GM18502 (cell line): ENCODE measurements at regions not wholly inside any gene's neighbourhood (a gene's known extent, or its start where the extent isn't known, plus 50 kb on each side); places are given as distances from the start of the nearest gene placed in this dataset.

Experiments
- ATAC-seq: cut with Tn5 transposase; IDR thresholded peaks from one replicate; pipeline ENCODE4 v1.9.1; 2021; ENCODE audit warnings: mild to moderate bottlenecking; ENCODE audit not compliant: unreplicated experiment, poor library complexity

GRCh38 chr20:39904476-39905112 lies 784.4 kb downstream of the MAFB start:
- no peak for ATAC-seq

GRCh38 chr20:39903806-39904465 lies 785.1 kb downstream of the MAFB start:
- ATAC-seq = no peak

- ATAC-seq = no peak
Observed at GRCh38 chr20:39899881-39900280, 789.2 kb downstream of the MAFB start.

GRCh38 chr20:39898467-39898852 lies 790.6 kb downstream of the MAFB start:
- ATAC-seq = no peak

- ATAC-seq = no peak
Observed at GRCh38 chr20:39897781-39898466, 791.1 kb downstream of the MAFB start.

- no peak for ATAC-seq
Observed at GRCh38 chr20:39897058-39897457, 792.0 kb downstream of the MAFB start.

- no peak for ATAC-seq
Observed at GRCh38 chr20:39894067-39894466, 795.0 kb downstream of the MAFB start.

- ATAC-seq = no peak
Observed at GRCh38 chr20:39893003-39893685, 795.9 kb downstream of the MAFB start.

GRCh38 chr20:39890697-39891096 lies 798.3 kb downstream of the MAFB start:
- ATAC-seq = no peak

GRCh38 chr20:39888310-39888709 lies 800.7 kb downstream of the MAFB start:
- no peak for ATAC-seq

GRCh38 chr20:39886650-39887190 lies 802.3 kb downstream of the MAFB start:
- ATAC-seq = no peak

- no peak for ATAC-seq
Observed at GRCh38 chr20:39885975-39886649, 802.9 kb downstream of the MAFB start.

- no peak for ATAC-seq
Observed at GRCh38 chr20:39882806-39883205, 806.2 kb downstream of the MAFB start.

- ATAC-seq = no peak
Observed at GRCh38 chr20:39880890-39881289, 808.1 kb downstream of the MAFB start.

- ATAC-seq = no peak
Observed at GRCh38 chr20:39879296-39879695, 809.7 kb downstream of the MAFB start.

GRCh38 chr20:39878809-39879208 lies 810.2 kb downstream of the MAFB start:
- ATAC-seq = no peak

- no peak for ATAC-seq
Observed at GRCh38 chr20:39878320-39878719, 810.7 kb downstream of the MAFB start.

- ATAC-seq = no peak
Observed at GRCh38 chr20:39877788-39878187, 811.2 kb downstream of the MAFB start.

- ATAC-seq = no peak
Observed at GRCh38 chr20:39876976-39877635, 811.9 kb downstream of the MAFB start.
